ENCODE measurements at regions not wholly inside any gene's neighbourhood (a gene's known extent, or its start where the extent isn't known, plus 50 kb on each side); places are given as distances from the start of the nearest gene placed in this dataset.

- no peaks in the 10 kb centered on the region for H3K4me1 ChIP-seq (ENCODE audit: control insufficient read depth, insufficient read depth, low read length)
- H3K4me3 ChIP-seq (ENCODE audit: insufficient read depth, low read depth, low read length) = no peak overlapping the region
- H3K27ac ChIP-seq (ENCODE audit: insufficient read depth, low read depth, low read length, poor library complexity, severe bottlenecking) = no peak overlapping the region
- no peaks in the 10 kb centered on the region for H3K36me3 ChIP-seq (ENCODE audit: control insufficient read depth, insufficient read depth, low read length)
- no peaks in the 10 kb centered on the region for H3K27me3 ChIP-seq (ENCODE audit: control insufficient read depth, insufficient read depth, low read length, poor library complexity, severe bottlenecking)
- WGBS, 2 experiments = 55 to 56% methylated on average over 5 of the region's 5 CpGs
- H3K9me3 ChIP-seq (ENCODE audit: control insufficient read depth, low read length) = no peaks in the 10 kb centered on the region
Observed at GRCh38 chr3:106275592-106275991, 406.8 kb upstream of the CBLB start.

DNA sequence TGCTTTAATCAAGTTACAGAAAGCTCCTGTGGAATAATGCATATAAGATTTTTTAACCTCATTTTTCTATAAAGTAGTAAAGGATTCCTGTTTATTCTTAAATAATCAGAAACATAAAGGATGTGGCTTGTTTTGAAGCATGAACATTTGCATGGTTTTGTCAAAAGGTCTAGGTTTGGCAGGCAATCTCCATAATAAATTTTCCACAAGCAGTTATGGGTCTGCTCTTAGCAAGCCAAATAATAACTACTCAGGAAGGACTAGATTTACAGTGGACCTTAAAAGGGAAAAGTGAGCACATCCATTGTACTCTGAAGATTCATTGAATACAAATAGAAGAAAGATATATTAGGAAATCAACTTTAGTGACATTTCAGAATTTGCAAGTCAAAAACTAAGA, 407.3 kb upstream of the CBLB start:
- no peaks in the 10 kb centered on the region for H3K4me1 ChIP-seq (ENCODE audit: control insufficient read depth, insufficient read depth, low read length)
- no peak overlapping the region for H3K27ac ChIP-seq (ENCODE audit: insufficient read depth, low read depth, low read length, poor library complexity, severe bottlenecking)
- no peaks in the 10 kb centered on the region for H3K36me3 ChIP-seq (ENCODE audit: control insufficient read depth, insufficient read depth, low read length)
- H3K27me3 ChIP-seq (ENCODE audit: control insufficient read depth, insufficient read depth, low read length, poor library complexity, severe bottlenecking) = no peaks in the 10 kb centered on the region
- H3K9me3 ChIP-seq (ENCODE audit: control insufficient read depth, low read length) = no peaks in the 10 kb centered on the region
- no peak overlapping the region for H3K4me3 ChIP-seq (ENCODE audit: insufficient read depth, low read depth, low read length)

DNA sequence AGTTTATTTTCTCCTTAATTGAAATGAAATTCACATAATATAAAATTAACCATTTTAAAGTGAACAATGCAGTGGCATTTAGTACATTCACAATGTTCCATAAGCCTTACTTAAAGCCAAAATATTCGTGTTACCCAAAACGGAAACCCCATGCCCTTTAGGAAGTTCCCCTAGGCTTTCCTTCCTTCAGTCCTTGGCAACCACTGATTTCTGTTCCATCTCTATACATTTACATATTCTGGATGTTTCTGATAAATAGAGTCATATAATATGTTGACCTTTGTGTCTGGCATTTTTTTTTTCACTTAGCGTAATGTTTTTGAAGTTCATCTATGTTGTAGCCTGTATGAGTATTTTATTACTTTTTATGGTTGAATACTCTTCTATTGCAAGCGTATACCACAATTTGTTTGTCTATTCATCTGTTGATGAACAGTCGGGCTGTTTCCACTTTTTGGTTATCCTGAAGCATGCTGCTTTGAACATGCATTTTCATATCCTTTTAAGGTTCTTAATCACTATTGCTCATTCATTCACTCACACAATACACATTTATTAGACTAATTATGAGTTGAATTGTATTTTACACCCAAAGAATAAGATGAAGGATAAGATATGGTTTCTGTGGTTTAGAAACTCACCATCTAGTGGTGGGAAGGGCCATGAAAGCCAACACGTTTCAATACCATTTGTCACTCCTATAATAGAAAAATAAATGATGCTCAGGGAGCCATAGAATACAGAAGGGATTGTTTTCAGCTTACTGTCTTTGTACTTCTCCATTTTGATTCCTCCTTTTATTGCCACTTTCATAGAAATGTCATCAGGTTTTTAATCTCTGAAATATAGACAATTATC, 408.2 kb upstream of the CBLB start:
- Histone ChIP-seq H3K4me1 (ENCODE audit: control insufficient read depth, insufficient read depth, low read length) (no peaks in the 10 kb centered on the region), H3K27ac (ENCODE audit: insufficient read depth, low read depth, low read length, poor library complexity, severe bottlenecking) (no peak overlapping the region), H3K36me3 (ENCODE audit: control insufficient read depth, insufficient read depth, low read length) (no peaks in the 10 kb centered on the region), H3K27me3 (ENCODE audit: control insufficient read depth, insufficient read depth, low read length, poor library complexity, severe bottlenecking) (no peaks in the 10 kb centered on the region), H3K4me3 (ENCODE audit: insufficient read depth, low read depth, low read length) (no peak overlapping the region), H3K9me3 (ENCODE audit: control insufficient read depth, low read length) (no peaks in the 10 kb centered on the region)
- WGBS, 2 experiments = 94 to 95% methylated on average over 5 to 6 of the region's 6 CpGs

- WGBS, 2 experiments = 85 to 97% methylated on average over 1 of the region's 1 CpG
- Histone ChIP-seq H3K4me3 (ENCODE audit: insufficient read depth, low read depth, low read length) (no peak overlapping the region), H3K36me3 (ENCODE audit: control insufficient read depth, insufficient read depth, low read length) (no peaks in the 10 kb centered on the region), H3K27me3 (ENCODE audit: control insufficient read depth, insufficient read depth, low read length, poor library complexity, severe bottlenecking) (no peaks in the 10 kb centered on the region), H3K27ac (ENCODE audit: insufficient read depth, low read depth, low read length, poor library complexity, severe bottlenecking) (no peak overlapping the region), H3K9me3 (ENCODE audit: control insufficient read depth, low read length) (no peaks in the 10 kb centered on the region), H3K4me1 (ENCODE audit: control insufficient read depth, insufficient read depth, low read length) (no peaks in the 10 kb centered on the region)
Observed at GRCh38 chr3:106277731-106278130, 408.9 kb upstream of the CBLB start.

GRCh38 chr3:106281221-106281620, 412.4 kb upstream of the CBLB start:
- Histone ChIP-seq H3K4me3 (ENCODE audit: insufficient read depth, low read depth, low read length) (no peak overlapping the region), H3K4me1 (ENCODE audit: control insufficient read depth, insufficient read depth, low read length) (no peaks in the 10 kb centered on the region), H3K27ac (ENCODE audit: insufficient read depth, low read depth, low read length, poor library complexity, severe bottlenecking) (no peak overlapping the region), H3K9me3 (ENCODE audit: control insufficient read depth, low read length) (no peaks in the 10 kb centered on the region), H3K36me3 (ENCODE audit: control insufficient read depth, insufficient read depth, low read length) (no peaks in the 10 kb centered on the region), H3K27me3 (ENCODE audit: control insufficient read depth, insufficient read depth, low read length, poor library complexity, severe bottlenecking) (no peaks in the 10 kb centered on the region)
- 100% methylated on average over 1 of the region's 2 CpGs; no CpG with 5 or more reads in 1 of the 2 experiments for WGBS, 2 experiments

DNA sequence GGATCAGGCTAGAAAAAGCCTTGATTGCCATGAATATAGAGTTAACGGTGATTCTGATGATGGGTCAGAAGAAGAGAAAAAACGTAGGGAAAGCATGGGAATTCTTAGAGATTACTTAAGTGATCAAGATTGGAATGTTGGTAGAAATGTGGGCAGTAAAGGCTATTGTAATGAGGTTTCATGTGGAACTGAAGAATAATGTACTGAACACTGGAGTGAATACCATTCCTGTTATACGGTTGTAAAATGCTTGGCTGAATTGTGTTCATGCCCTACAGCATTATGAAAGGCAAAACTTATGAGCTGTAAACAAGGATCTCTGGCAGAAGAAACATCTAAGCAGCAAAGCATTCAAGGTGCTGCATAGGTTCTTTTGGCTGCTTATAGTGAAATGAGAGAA, 414.1 kb upstream of the CBLB start:
- no peak overlapping the region for H3K4me3 ChIP-seq (ENCODE audit: insufficient read depth, low read depth, low read length)
- no peak overlapping the region for H3K27ac ChIP-seq (ENCODE audit: insufficient read depth, low read depth, low read length, poor library complexity, severe bottlenecking)
- no peaks in the 10 kb centered on the region for H3K9me3 ChIP-seq (ENCODE audit: control insufficient read depth, low read length)
- no peaks in the 10 kb centered on the region for H3K27me3 ChIP-seq (ENCODE audit: control insufficient read depth, insufficient read depth, low read length, poor library complexity, severe bottlenecking)
- 76 to 79% methylated on average over 3 of the region's 3 CpGs for WGBS, 2 experiments
- H3K4me1 ChIP-seq (ENCODE audit: control insufficient read depth, insufficient read depth, low read length) = no peaks in the 10 kb centered on the region
- H3K36me3 ChIP-seq (ENCODE audit: control insufficient read depth, insufficient read depth, low read length) = no peaks in the 10 kb centered on the region

- H3K4me3 ChIP-seq (ENCODE audit: insufficient read depth, low read depth, low read length) = no peak overlapping the region
- WGBS, 2 experiments = 94% methylated on average over 4 of the region's 4 CpGs
- no peaks in the 10 kb centered on the region for H3K9me3 ChIP-seq (ENCODE audit: control insufficient read depth, low read length)
- H3K36me3 ChIP-seq (ENCODE audit: control insufficient read depth, insufficient read depth, low read length) = no peaks in the 10 kb centered on the region
- no peak overlapping the region for H3K27ac ChIP-seq (ENCODE audit: insufficient read depth, low read depth, low read length, poor library complexity, severe bottlenecking)
- no peaks in the 10 kb centered on the region for H3K4me1 ChIP-seq (ENCODE audit: control insufficient read depth, insufficient read depth, low read length)
- no peaks in the 10 kb centered on the region for H3K27me3 ChIP-seq (ENCODE audit: control insufficient read depth, insufficient read depth, low read length, poor library complexity, severe bottlenecking)
Observed at GRCh38 chr3:106288781-106289180, 420.0 kb upstream of the CBLB start.

DNA sequence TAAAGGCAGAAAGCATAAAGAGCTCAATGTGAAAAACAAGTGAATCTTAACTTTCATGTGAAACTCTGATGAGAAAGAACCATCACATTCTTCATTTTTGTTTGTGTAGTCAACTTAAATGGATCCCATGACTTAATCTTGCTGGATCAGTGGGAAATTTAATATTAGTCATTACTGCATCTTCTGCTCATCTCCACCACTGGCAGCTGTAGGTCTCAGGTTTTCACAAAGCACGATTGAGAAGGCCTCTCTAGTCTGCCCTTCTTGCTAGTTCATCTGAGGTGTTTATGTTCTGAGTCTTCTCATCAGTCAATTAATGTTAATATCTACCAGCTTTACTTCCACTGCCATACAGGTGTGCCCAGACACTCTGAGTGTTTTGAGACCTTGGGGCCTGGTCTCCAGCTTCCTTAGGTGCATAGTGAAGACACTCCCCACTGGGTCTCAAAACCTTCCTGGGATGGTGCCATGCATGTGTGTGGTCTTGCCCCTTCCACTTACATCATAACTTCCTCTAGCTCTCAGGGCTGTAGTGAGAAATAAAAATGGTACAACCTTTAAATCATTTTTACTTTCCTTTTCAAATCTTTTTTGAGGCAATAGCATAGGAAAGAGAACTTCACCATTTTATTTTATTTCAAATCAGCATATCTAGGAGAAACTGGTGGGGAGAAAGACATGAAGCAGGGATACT, 421.6 kb upstream of the CBLB start:
- H3K4me1 ChIP-seq (ENCODE audit: control insufficient read depth, insufficient read depth, low read length) = no peaks in the 10 kb centered on the region
- no peaks in the 10 kb centered on the region for H3K36me3 ChIP-seq (ENCODE audit: control insufficient read depth, insufficient read depth, low read length)
- no peak overlapping the region for H3K27ac ChIP-seq (ENCODE audit: insufficient read depth, low read depth, low read length, poor library complexity, severe bottlenecking)
- no peaks in the 10 kb centered on the region for H3K27me3 ChIP-seq (ENCODE audit: control insufficient read depth, insufficient read depth, low read length, poor library complexity, severe bottlenecking)
- no peaks in the 10 kb centered on the region for H3K9me3 ChIP-seq (ENCODE audit: control insufficient read depth, low read length)
- 96 to 100% methylated on average over 1 of the region's 1 CpG for WGBS, 2 experiments
- no peak overlapping the region for H3K4me3 ChIP-seq (ENCODE audit: insufficient read depth, low read depth, low read length)

DNA sequence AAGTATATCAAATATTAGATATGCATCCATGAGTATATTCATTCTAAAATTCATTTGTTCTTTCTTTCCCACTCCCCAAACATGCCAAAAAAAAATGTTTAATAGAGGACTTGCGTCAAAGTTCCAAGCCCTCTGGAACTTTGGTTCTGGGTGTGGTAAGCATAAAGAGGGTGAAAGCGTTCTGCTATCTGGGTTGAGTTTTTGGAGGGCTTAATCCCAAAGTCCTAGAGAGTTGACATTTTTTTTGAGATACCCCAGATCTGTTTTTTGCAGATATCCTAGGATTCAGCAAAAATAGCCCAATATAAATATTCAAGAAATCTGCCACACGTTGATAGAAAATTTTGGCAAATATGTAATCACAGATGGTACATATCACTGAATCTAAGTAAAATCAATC, 424.3 kb upstream of the CBLB start:
- Histone ChIP-seq H3K27ac (ENCODE audit: insufficient read depth, low read depth, low read length, poor library complexity, severe bottlenecking) (no peak overlapping the region), H3K4me3 (ENCODE audit: insufficient read depth, low read depth, low read length) (no peak overlapping the region)
- WGBS, 2 experiments = 95 to 100% methylated on average over 2 to 3 of the region's 3 CpGs

GRCh38 chr3:106294121-106294520, 425.3 kb upstream of the CBLB start:
- no peaks in the 10 kb centered on the region for H3K27me3 ChIP-seq (ENCODE audit: control insufficient read depth, insufficient read depth, low read length, poor library complexity, severe bottlenecking)
- no peak overlapping the region for H3K4me3 ChIP-seq (ENCODE audit: insufficient read depth, low read depth, low read length)
- H3K4me1 ChIP-seq (ENCODE audit: control insufficient read depth, insufficient read depth, low read length) = no peaks in the 10 kb centered on the region
- no peaks in the 10 kb centered on the region for H3K36me3 ChIP-seq (ENCODE audit: control insufficient read depth, insufficient read depth, low read length)
- no peak overlapping the region for H3K27ac ChIP-seq (ENCODE audit: insufficient read depth, low read depth, low read length, poor library complexity, severe bottlenecking)
- H3K9me3 ChIP-seq (ENCODE audit: control insufficient read depth, low read length) = no peaks in the 10 kb centered on the region

More for the DNA sequence above, 424.3 kb upstream of the CBLB start:
- H3K4me1 ChIP-seq (ENCODE audit: control insufficient read depth, insufficient read depth, low read length) = no peaks in the 10 kb centered on the region
- H3K27me3 ChIP-seq (ENCODE audit: control insufficient read depth, insufficient read depth, low read length, poor library complexity, severe bottlenecking) = no peaks in the 10 kb centered on the region
- H3K9me3 ChIP-seq (ENCODE audit: control insufficient read depth, low read length) = no peaks in the 10 kb centered on the region
- H3K36me3 ChIP-seq (ENCODE audit: control insufficient read depth, insufficient read depth, low read length) = no peaks in the 10 kb centered on the region
